ENCODE measurements at regions not wholly inside any gene's neighbourhood (a gene's known extent, or its start where the extent isn't known, plus 50 kb on each side); places are given as distances from the start of the nearest gene placed in this dataset.

GRCh38 chr1:58981392-58981791, 197.5 kb upstream of the JUN start:
- WGBS, 2 donors, result 83 to 89% methylated on average over 1 of the region's 1 CpG
- Histone ChIP-seq H3K4me3 (no peak overlapping the region), H3K27me3 (no peaks in the 10 kb centered on the region), H3K9me3 (no peaks in the 10 kb centered on the region), H3K36me3 (no peaks in the 10 kb centered on the region), H3K4me1 (peaks cover 0 to 17% (median 7%) of the 10 kb centered on the region in 4 donors), H3K27ac (no peak overlapping the region)
- no peak for DNase-seq (ENCODE audit: low spot score in 2 of 2)
- TF ChIP-seq, protein P1, sequence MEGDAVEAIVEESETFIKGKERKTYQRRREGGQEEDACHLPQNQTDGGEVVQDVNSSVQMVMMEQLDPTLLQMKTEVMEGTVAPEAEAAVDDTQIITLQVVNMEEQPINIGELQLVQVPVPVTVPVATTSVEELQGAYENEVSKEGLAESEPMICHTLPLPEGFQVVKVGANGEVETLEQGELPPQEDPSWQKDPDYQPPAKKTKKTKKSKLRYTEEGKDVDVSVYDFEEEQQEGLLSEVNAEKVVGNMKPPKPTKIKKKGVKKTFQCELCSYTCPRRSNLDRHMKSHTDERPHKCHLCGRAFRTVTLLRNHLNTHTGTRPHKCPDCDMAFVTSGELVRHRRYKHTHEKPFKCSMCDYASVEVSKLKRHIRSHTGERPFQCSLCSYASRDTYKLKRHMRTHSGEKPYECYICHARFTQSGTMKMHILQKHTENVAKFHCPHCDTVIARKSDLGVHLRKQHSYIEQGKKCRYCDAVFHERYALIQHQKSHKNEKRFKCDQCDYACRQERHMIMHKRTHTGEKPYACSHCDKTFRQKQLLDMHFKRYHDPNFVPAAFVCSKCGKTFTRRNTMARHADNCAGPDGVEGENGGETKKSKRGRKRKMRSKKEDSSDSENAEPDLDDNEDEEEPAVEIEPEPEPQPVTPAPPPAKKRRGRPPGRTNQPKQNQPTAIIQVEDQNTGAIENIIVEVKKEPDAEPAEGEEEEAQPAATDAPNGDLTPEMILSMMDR (IDR thresholded peaks at IDR 0.05), result no peak
- no peak for TF ChIP-seq POLR2A (IDR thresholded peaks at IDR 0.05)
- TF ChIP-seq EP300 (IDR thresholded peaks at IDR 0.05), result no peak

DNA sequence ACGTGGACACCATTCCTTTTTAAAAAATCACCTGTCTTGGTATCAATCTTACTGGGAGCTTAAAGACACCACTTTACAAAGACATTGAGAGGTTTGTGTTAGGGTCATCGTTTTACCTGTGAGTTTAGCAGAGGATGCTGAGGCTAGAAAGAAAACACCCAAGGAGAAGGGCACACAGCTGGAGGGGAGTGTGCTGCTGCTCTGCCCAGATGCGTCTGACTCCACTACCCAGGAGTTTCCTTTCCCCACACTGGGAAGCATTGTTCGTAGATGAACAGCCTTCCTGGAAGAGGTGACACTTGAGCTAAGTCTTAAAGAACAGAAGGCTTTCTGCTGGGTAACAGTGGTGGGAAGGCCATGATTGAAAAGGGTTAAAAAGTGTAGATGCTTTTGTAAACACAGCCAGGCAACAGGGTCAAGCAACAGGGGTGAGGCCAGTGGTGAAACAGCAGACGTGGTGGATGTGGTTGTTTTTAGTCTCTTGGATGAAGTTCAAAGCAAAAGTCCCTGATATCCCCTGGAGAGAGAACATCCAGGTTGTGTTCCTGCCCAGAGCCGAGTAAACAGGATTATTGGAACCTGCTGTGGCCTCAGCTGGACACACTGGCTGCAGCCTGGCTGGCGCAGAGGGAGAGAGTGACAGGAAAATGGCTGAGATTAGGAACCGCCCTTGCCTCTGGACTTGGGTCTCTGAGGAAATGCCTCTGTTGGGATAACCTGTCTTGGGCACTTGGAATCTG, 198.6 kb upstream of the JUN start:
- WGBS, 2 donors, result 62 to 66% methylated on average over 8 of the region's 8 CpGs
- TF ChIP-seq, protein P1 (IDR thresholded peaks at IDR 0.05), result no peak
- no peak for TF ChIP-seq EP300 (IDR thresholded peaks at IDR 0.05)
- no peak for TF ChIP-seq POLR2A (IDR thresholded peaks at IDR 0.05)
- Histone ChIP-seq H3K9me3 (no peaks in the 10 kb centered on the region), H3K27ac (no peak overlapping the region), H3K4me1 (peaks cover 0 to 17% (median 7%) of the 10 kb centered on the region in 4 donors), H3K36me3 (no peaks in the 10 kb centered on the region), H3K4me3 (no peak overlapping the region), H3K27me3 (no peaks in the 10 kb centered on the region)
- DNase-seq (ENCODE audit: low spot score in 2 of 2), result peak in 1 of 2 donors; percentile 17

- WGBS, 2 donors, result 50 to 53% methylated on average over 3 of the region's 3 CpGs
- no peaks in the 10 kb centered on the region for H3K9me3 ChIP-seq
Observed at GRCh38 chr1:58983162-58983561, 199.3 kb upstream of the JUN start.

DNA sequence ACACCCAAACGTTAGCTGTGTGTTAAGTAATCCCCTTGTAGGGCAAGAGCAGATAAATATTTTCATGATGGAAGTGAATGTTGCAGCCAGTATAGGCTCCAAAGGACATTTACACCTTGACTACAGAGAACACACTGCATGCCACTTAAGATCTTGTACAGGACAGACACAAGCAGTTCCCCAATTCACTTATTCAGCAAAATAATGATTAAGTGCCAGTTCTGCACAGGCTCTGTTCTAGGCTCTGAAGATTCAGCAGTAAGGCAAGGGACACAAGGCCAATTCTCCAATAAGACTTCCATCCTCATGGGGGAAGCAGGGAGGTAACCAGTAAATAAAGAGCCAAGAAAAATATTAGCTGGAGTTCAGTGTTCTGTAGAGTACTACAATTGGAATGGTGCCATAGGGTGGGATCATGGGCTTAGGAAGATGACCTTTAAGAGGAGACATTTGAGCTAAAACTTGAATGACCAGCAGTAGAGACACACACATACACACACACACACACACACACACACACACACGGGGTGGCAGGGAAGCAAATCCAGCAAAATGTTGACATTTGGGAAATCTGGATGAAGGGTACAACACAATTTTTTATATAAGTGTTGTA, 199.9 kb upstream of the JUN start:
- peaks cover 0 to 17% (median 7%) of the 10 kb centered on the region in 4 donors for H3K4me1 ChIP-seq
- H3K27me3 ChIP-seq, result no peaks in the 10 kb centered on the region
- no peak overlapping the region for H3K4me3 ChIP-seq
- no peak overlapping the region for H3K27ac ChIP-seq
- DNase-seq (ENCODE audit: low spot score in 2 of 2), result no peak
- WGBS, 2 donors, result 45 to 52% methylated on average over 2 of the region's 2 CpGs
- H3K9me3 ChIP-seq, result no peaks in the 10 kb centered on the region
- H3K36me3 ChIP-seq, result no peaks in the 10 kb centered on the region
- TF ChIP-seq, protein P1 (IDR thresholded peaks at IDR 0.05), result no peak
- TF ChIP-seq POLR2A (IDR thresholded peaks at IDR 0.05) (no peak), EP300 (IDR thresholded peaks at IDR 0.05) (no peak)

More at GRCh38 chr1:58983162-58983561, 199.3 kb upstream of the JUN start:
- H3K27ac ChIP-seq, result no peak overlapping the region
- DNase-seq (ENCODE audit: low spot score in 2 of 2), result no peak
- TF ChIP-seq POLR2A (IDR thresholded peaks at IDR 0.05) (no peak), EP300 (IDR thresholded peaks at IDR 0.05) (no peak)
- TF ChIP-seq, protein P1 (IDR thresholded peaks at IDR 0.05), result no peak
- no peak overlapping the region for H3K4me3 ChIP-seq
- peaks cover 0 to 17% (median 7%) of the 10 kb centered on the region in 4 donors for H3K4me1 ChIP-seq
- no peaks in the 10 kb centered on the region for H3K36me3 ChIP-seq
- no peaks in the 10 kb centered on the region for H3K27me3 ChIP-seq

Measured in tibial nerve (tissue), 4 donors.